Ishikawa (cell line): ENCODE measurements at regions not wholly inside any gene's neighbourhood (a gene's known extent, or its start where the extent isn't known, plus 50 kb on each side); places are given as distances from the start of the nearest gene placed in this dataset.

Experiments used
- CEBPB ChIP-seq: IDR thresholded peaks from 2 replicates; pipeline ENCODE4 v1.6.1; 2012
- CREB1 ChIP-seq: IDR thresholded peaks from 2 replicates; pipeline ENCODE4 v1.6.1; 2012; ENCODE audit warnings: low read depth
- EGR1 ChIP-seq: IDR thresholded peaks from 2 replicates; pipeline ENCODE4 v1.6.1; 2012
- EP300 ChIP-seq: IDR thresholded peaks from 2 replicates; pipeline ENCODE4 v1.6.1; 2012; ENCODE audit warnings: borderline replicate concordance
- FOXM1 ChIP-seq: IDR thresholded peaks from 2 replicates; pipeline ENCODE4 v1.6.1; 2012; ENCODE audit warnings: low read depth, borderline replicate concordance
- NFIC ChIP-seq: IDR thresholded peaks from 2 replicates; pipeline ENCODE4 v1.6.1; 2012
- RAD21 ChIP-seq: IDR thresholded peaks from 2 replicates; pipeline ENCODE4 v1.6.1; 2012; ENCODE audit warnings: low read depth
- TAF1 ChIP-seq: IDR thresholded peaks from 2 replicates; pipeline ENCODE4 v1.6.1; 2012; ENCODE audit warnings: low read depth, mild to moderate bottlenecking
- TCF12 ChIP-seq: IDR thresholded peaks from 2 replicates; pipeline ENCODE4 v1.6.1; 2012; ENCODE audit warnings: low read depth
- TEAD4 ChIP-seq: IDR thresholded peaks from 2 replicates; pipeline ENCODE4 v1.6.1; 2012
- USF1 ChIP-seq: IDR thresholded peaks from 2 replicates; pipeline ENCODE4 v1.6.1; 2012
- YY1 ChIP-seq: IDR thresholded peaks from 2 replicates; pipeline ENCODE4 v1.6.1; 2012; ENCODE audit warnings: low read depth
- ZBTB7A ChIP-seq: IDR thresholded peaks from 2 replicates; pipeline ENCODE4 v1.6.1; 2012; ENCODE audit warnings: low read depth
- TF ChIP-seq, protein P1 (sequence below): IDR thresholded peaks from 2 replicates; pipeline ENCODE4 v1.6.1; 2012; ENCODE audit warnings: low read depth, mild to moderate bottlenecking
- TF ChIP-seq, protein P2 (sequence below): IDR thresholded peaks from 2 replicates; pipeline ENCODE4 v1.6.1; 2012

DNA sequence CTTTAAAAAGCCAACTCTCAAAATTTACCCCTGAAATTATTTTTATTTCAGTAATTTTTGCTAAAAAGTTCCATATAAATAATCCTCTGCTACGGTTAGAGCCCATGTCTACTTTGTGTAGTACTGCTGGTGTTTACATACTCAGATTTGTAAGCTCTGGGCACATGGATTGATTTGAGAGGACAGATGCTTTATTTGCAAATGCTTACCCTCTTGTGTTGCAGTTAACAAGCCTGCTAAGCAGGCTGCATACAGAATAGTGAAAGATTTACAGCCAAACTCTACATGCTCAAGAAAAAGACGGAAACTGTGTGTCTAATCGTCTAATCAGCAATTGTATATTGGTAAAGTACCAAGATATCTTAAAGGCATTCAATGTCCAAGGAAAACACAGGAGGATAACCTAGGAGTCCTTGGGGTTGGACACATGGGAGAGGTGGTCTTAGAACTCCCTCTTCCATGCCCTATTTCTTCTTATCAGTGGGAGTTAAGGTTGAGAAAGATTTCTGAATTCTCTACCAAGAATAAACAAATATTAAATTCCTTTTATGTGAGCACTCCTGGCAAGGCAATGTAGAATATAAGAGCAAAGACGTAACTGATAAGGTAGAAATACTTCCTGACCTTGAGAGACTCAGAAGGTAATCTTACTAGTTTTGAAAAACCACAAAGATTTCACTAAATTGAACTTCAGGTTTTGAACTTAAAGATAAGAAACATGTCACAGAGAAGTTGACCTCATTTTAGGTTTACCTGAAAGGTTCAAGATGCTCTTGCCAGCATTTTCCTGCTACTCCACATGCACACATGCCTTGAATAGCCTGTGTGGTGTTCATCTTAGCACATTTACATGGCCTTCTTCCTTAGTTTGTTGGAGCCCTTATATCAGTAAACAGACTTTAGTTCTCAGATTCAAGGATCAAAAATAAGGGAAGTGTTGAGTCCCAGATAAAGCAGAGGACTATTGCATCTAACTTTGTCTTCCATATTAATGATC lies 1216.5 kb downstream of the SORCS3 start:
- TF ChIP-seq EGR1 (no peak), EP300 (no peak), ZBTB7A (no peak), FOXM1 (no peak), YY1 (no peak), RAD21 (no peak), TEAD4 (no peak), CEBPB (no peak), TAF1 (no peak), CREB1 (no peak), NFIC (no peak), USF1 (no peak), TCF12 (no peak)
- TF ChIP-seq, protein P1, sequence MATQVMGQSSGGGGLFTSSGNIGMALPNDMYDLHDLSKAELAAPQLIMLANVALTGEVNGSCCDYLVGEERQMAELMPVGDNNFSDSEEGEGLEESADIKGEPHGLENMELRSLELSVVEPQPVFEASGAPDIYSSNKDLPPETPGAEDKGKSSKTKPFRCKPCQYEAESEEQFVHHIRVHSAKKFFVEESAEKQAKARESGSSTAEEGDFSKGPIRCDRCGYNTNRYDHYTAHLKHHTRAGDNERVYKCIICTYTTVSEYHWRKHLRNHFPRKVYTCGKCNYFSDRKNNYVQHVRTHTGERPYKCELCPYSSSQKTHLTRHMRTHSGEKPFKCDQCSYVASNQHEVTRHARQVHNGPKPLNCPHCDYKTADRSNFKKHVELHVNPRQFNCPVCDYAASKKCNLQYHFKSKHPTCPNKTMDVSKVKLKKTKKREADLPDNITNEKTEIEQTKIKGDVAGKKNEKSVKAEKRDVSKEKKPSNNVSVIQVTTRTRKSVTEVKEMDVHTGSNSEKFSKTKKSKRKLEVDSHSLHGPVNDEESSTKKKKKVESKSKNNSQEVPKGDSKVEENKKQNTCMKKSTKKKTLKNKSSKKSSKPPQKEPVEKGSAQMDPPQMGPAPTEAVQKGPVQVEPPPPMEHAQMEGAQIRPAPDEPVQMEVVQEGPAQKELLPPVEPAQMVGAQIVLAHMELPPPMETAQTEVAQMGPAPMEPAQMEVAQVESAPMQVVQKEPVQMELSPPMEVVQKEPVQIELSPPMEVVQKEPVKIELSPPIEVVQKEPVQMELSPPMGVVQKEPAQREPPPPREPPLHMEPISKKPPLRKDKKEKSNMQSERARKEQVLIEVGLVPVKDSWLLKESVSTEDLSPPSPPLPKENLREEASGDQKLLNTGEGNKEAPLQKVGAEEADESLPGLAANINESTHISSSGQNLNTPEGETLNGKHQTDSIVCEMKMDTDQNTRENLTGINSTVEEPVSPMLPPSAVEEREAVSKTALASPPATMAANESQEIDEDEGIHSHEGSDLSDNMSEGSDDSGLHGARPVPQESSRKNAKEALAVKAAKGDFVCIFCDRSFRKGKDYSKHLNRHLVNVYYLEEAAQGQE = no peak
- TF ChIP-seq, protein P2, sequence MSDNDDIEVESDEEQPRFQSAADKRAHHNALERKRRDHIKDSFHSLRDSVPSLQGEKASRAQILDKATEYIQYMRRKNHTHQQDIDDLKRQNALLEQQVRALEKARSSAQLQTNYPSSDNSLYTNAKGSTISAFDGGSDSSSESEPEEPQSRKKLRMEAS = no peak

GRCh38 chr10:105855791-105856190 lies 1214.7 kb downstream of the SORCS3 start:
- TF ChIP-seq EP300 = no peak
- no peak for TF ChIP-seq CREB1
- no peak for TF ChIP-seq USF1
- no peak for TF ChIP-seq TCF12
- TF ChIP-seq ZBTB7A = no peak
- no peak for TF ChIP-seq TEAD4
- TF ChIP-seq, protein P1 = no peak
- no peak for TF ChIP-seq RAD21
- no peak for TF ChIP-seq YY1
- no peak for TF ChIP-seq CEBPB
- no peak for TF ChIP-seq FOXM1
- TF ChIP-seq, protein P2 = no peak

GRCh38 chr10:105844676-105845570 lies 1203.8 kb downstream of the SORCS3 start:
- TF ChIP-seq TEAD4 = no peak
- TF ChIP-seq, protein P2 = no peak
- no peak for TF ChIP-seq EGR1
- TF ChIP-seq NFIC = no peak
- no peak for TF ChIP-seq YY1
- no peak for TF ChIP-seq FOXM1
- TF ChIP-seq USF1 = no peak
- TF ChIP-seq, protein P1 = no peak
- TF ChIP-seq TCF12 = no peak
- no peak for TF ChIP-seq CEBPB
- no peak for TF ChIP-seq TAF1
- no peak for TF ChIP-seq EP300
- no peak for TF ChIP-seq CREB1
- TF ChIP-seq ZBTB7A = no peak
